GM13976 (cell line): ENCODE measurements at regions not wholly inside any gene's neighbourhood (a gene's known extent, or its start where the extent isn't known, plus 50 kb on each side); places are given as distances from the start of the nearest gene placed in this dataset.

Experiments
- DNase-seq: peaks from one replicate; pipeline ENCODE4 v3.0.0; 2012; ENCODE audit warnings: low spot score
- CTCF ChIP-seq: IDR thresholded peaks from 2 replicates; pipeline ENCODE4 v1.5.1; 2012; ENCODE audit warnings: borderline replicate concordance, mild to moderate bottlenecking; ENCODE audit not compliant: insufficient read depth; ENCODE audit errors: extremely low read depth, missing control alignments, control extremely low read depth
- in situ Hi-C: fragments of 300-500 bp; cut with MboI; formaldehyde crosslinking; loops from one replicate; pipeline ENCODE4 v1.12.0; 2022; ENCODE audit warnings: low sequenced_read_pairs, mixed read lengths, inconsistent platforms; ENCODE audit not compliant: unreplicated experiment

GRCh38 chr9:88657893-88658292 lies 122.9 kb downstream of the NXNL2 start:
- in situ Hi-C loops, result no loop called here
- DNase-seq, result no peak
- no peak for TF ChIP-seq CTCF

GRCh38 chr9:88658311-88658822 lies 123.4 kb downstream of the NXNL2 start:
- in situ Hi-C loops, result no loop called here
- no peak for DNase-seq
- TF ChIP-seq CTCF, result no peak

- no peak for TF ChIP-seq CTCF
- in situ Hi-C loops, result no loop called here
- DNase-seq, result no peak
Measured at GRCh38 chr9:88659126-88659525, 124.1 kb downstream of the NXNL2 start.

- no peak for DNase-seq
- no peak for TF ChIP-seq CTCF
- in situ Hi-C loops, result no loop called here
Measured at GRCh38 chr9:88660611-88661010, 125.6 kb downstream of the NXNL2 start.

- in situ Hi-C loops, result no loop called here
- DNase-seq, result no peak
- no peak for TF ChIP-seq CTCF
Measured at GRCh38 chr9:88661759-88662158, 126.8 kb downstream of the NXNL2 start.

GRCh38 chr9:88663771-88664419 lies 128.9 kb downstream of the NXNL2 start:
- TF ChIP-seq CTCF, result no peak
- in situ Hi-C loops, result no loop called here
- DNase-seq, result no peak
